ENCODE measurements at regions not wholly inside any gene's neighbourhood (a gene's known extent, or its start where the extent isn't known, plus 50 kb on each side); places are given as distances from the start of the nearest gene placed in this dataset.

GRCh38 chr1:104854529-104854928 lies 1104.8 kb downstream of the AMY1C start:
- TF ChIP-seq PAX5 (IDR thresholded peaks at IDR 0.05; ENCODE audit: insufficient read depth, low read length, severe bottlenecking) (no peak), POLR2A (IDR thresholded peaks at IDR 0.05; ENCODE audit: low read depth, low read length) (no peak), POLR2AphosphoS5 (IDR thresholded peaks at IDR 0.05; ENCODE audit: low read depth, low read length) (no peak), TAF1 (IDR thresholded peaks at IDR 0.05; ENCODE audit: low read depth, low read length) (no peak), SPI1 (IDR thresholded peaks at IDR 0.05; ENCODE audit: low read depth, low read length) (no peak), POU2F2 (IDR thresholded peaks at IDR 0.05; ENCODE audit: low read depth, low read length) (no peak)
